IMR-90 (cell line): ENCODE measurements at regions not wholly inside any gene's neighbourhood (a gene's known extent, or its start where the extent isn't known, plus 50 kb on each side); places are given as distances from the start of the nearest gene placed in this dataset.

ENCODE experiments used
- ATAC-seq: fragments of 200-7000 bp; cut with Tn5 transposase; 2 replicates; pipeline ENCODE4 v1.9.1; 2020; ENCODE audit warnings: low read depth, mild to moderate bottlenecking, moderate library complexity
- BruUV-seq: library from RNA; stranded (reverse); fragments of 400-500 nt; replicated peaks from 2 replicates; lab custom pipeline; 2021; lab: Mats Ljungman, UMichigan
- CTCF ChIA-PET: fragments of 300-600 bp; formaldehyde crosslinking; extraction: SDS; loops from one replicate; lab custom pipeline; 2021; ENCODE audit warnings: antibody characterized with exemption; lab: Yijun Ruan, JAX
- POLR2A ChIA-PET: fragments of 300-600 bp; sonication (Branson Sonifier 250); formaldehyde crosslinking; loops from one replicate; lab custom pipeline; 2022; ENCODE audit warnings: antibody characterized with exemption; ENCODE audit not compliant: unreplicated experiment; lab: Charles Lee
- DNase-seq: peaks from one replicate; pipeline ENCODE4 v3.0.0; 2013
- H2AFZ ChIP-seq: replicated peaks from 2 replicates; pipeline ENCODE3; 2013; ENCODE audit warnings: low read length, mild to moderate bottlenecking; ENCODE audit not compliant: poor library complexity
- H2AK5ac ChIP-seq: 2 replicates; pipeline ENCODE4 v1.6.1; 2013; ENCODE audit warnings: low read depth, low read length, inconsistent platforms
- H2AK9ac ChIP-seq: replicated peaks from 2 replicates; pipeline ENCODE3; 2013; ENCODE audit warnings: mild to moderate bottlenecking, low read depth, low read length, moderate library complexity; ENCODE audit not compliant: poor library complexity
- H2BK120ac ChIP-seq: 2 replicates; pipeline ENCODE4 v1.6.1; 2013; ENCODE audit warnings: low read depth, low read length, inconsistent platforms
- H2BK15ac ChIP-seq: 3 replicates; pipeline ENCODE4 v1.6.1; 2013; ENCODE audit warnings: low read depth, low read length, inconsistent platforms
- H2BK20ac ChIP-seq: 2 replicates; pipeline ENCODE4 v1.6.1; 2013; ENCODE audit warnings: low read depth, mild to moderate bottlenecking, inconsistent platforms, low read length, moderate library complexity
- H2BK5ac ChIP-seq: 2 replicates; pipeline ENCODE4 v1.6.1; 2013; ENCODE audit warnings: mild to moderate bottlenecking, low read depth, low read length, inconsistent platforms; ENCODE audit not compliant: poor library complexity, severe bottlenecking
- H3K14ac ChIP-seq: replicated peaks from 2 replicates; pipeline ENCODE4 v1.6.1; 2013; ENCODE audit warnings: low read depth, low read length, inconsistent platforms
- H3K18ac ChIP-seq: 2 replicates; pipeline ENCODE4 v1.6.1; 2013; ENCODE audit warnings: low read depth, low read length, control low read depth
- H3K23ac ChIP-seq: 2 replicates; pipeline ENCODE4 v1.6.1; 2013; ENCODE audit warnings: low read depth, low read length, inconsistent platforms
- H3K27ac ChIP-seq: 2 replicates; pipeline ENCODE4 v1.5.1; 2013; ENCODE audit warnings: mild to moderate bottlenecking, control low read depth, low read length; ENCODE audit not compliant: insufficient read depth
- H3K27me3 ChIP-seq: 2 replicates; pipeline ENCODE4 v1.6.1; 2013; ENCODE audit warnings: low read length; ENCODE audit not compliant: control insufficient read depth, insufficient read depth
- H3K36me3 ChIP-seq: 2 replicates; pipeline ENCODE4 v1.6.1; 2013; ENCODE audit warnings: low read length, mixed read lengths; ENCODE audit not compliant: control insufficient read depth, insufficient read depth
- H3K4ac ChIP-seq: 2 replicates; pipeline ENCODE4 v1.6.1; 2013; ENCODE audit warnings: low read depth, low read length, inconsistent platforms
- H3K4me1 ChIP-seq: 2 replicates; pipeline ENCODE4 v1.6.1; 2013; ENCODE audit warnings: low read length, mixed read lengths; ENCODE audit not compliant: control insufficient read depth, insufficient read depth
- H3K4me2 ChIP-seq: 2 replicates; pipeline ENCODE4 v1.6.1; 2013; ENCODE audit warnings: low read depth, mild to moderate bottlenecking, control low read depth, low read length, moderate library complexity
- H3K4me3 ChIP-seq: 2 replicates; pipeline ENCODE4 v1.5.1; 2013; ENCODE audit warnings: low read depth, mild to moderate bottlenecking, control low read depth, low read length, moderate library complexity; ENCODE audit not compliant: insufficient read depth
- H3K56ac ChIP-seq: 2 replicates; pipeline ENCODE4 v1.6.1; 2013; ENCODE audit warnings: low read length, inconsistent platforms; ENCODE audit not compliant: insufficient read depth; ENCODE audit errors: extremely low read depth
- H3K79me1 ChIP-seq, 2 experiments: 2 replicates each; pipeline ENCODE4 v1.6.1; 2013; ENCODE audit warnings: low read length in 2 of 2, inconsistent platforms in 1 of 2, low read depth in 1 of 2
- H3K9ac ChIP-seq: 2 replicates; pipeline ENCODE4 v1.6.1; 2013; ENCODE audit warnings: low read depth, low read length, control low read depth
- H3K9me1 ChIP-seq: 2 replicates; pipeline ENCODE4 v1.6.1; 2013; ENCODE audit warnings: low read length, inconsistent platforms; ENCODE audit not compliant: insufficient read depth
- H3K9me3 ChIP-seq: 2 replicates; pipeline ENCODE4 v1.6.1; 2013; ENCODE audit warnings: low read length; ENCODE audit not compliant: control insufficient read depth, insufficient read depth
- H4K20me1 ChIP-seq: 2 replicates; pipeline ENCODE4 v1.6.1; 2013; ENCODE audit warnings: low read length, inconsistent platforms; ENCODE audit not compliant: insufficient read depth
- H4K5ac ChIP-seq: 2 replicates; pipeline ENCODE4 v1.6.1; 2013; ENCODE audit warnings: mild to moderate bottlenecking, low read depth, low read length, control low read depth
- H4K8ac ChIP-seq, 2 experiments: 2 replicates each; pipeline ENCODE4 v1.6.1; 2013; ENCODE audit warnings: low read depth in 2 of 2, low read length in 2 of 2, control low read depth in 1 of 2, inconsistent platforms in 1 of 2
- H4K91ac ChIP-seq: 2 replicates; pipeline ENCODE4 v1.6.1; 2013; ENCODE audit warnings: low read depth, low read length, inconsistent platforms; ENCODE audit not compliant: insufficient read depth
- BHLHE40 ChIP-seq: fragments of 150-350 bp; IDR thresholded peaks from 2 replicates; pipeline ENCODE4 v1.6.1; 2016; ENCODE audit warnings: mild to moderate bottlenecking, low read depth, low read length
- CHD1 ChIP-seq: IDR thresholded peaks from 2 replicates; pipeline ENCODE4 v1.6.1; 2012; ENCODE audit warnings: low read depth, low read length, improper control_type of control experiment
- ELK1 ChIP-seq: fragments of 150-350 bp; IDR thresholded peaks from 2 replicates; pipeline ENCODE4 v1.6.1; 2016; ENCODE audit warnings: low read depth, mild to moderate bottlenecking, low read length, moderate library complexity, borderline replicate concordance
- MAZ ChIP-seq: IDR thresholded peaks from 2 replicates; pipeline ENCODE4 v1.6.1; 2012; ENCODE audit warnings: low read depth, mild to moderate bottlenecking, low read length, improper control_type of control experiment, moderate library complexity, borderline replicate concordance
- SMC3 ChIP-seq: fragments of 150-350 bp; IDR thresholded peaks from 2 replicates; pipeline ENCODE4 v1.6.1; 2016; ENCODE audit warnings: low read depth, mild to moderate bottlenecking, antibody characterized with exemption, low read length, moderate library complexity
- WGBS, 2 experiments: methylation state at CpG; one replicate each; pipeline versions ENCODE4 v1.1.5 to v1.1.7; 2013; ENCODE audit warnings: missing lambda C conversion rate in 2 of 2; ENCODE audit not compliant: insufficient read length in 1 of 2; ENCODE audit errors: extremely low coverage in 2 of 2; 5-methylcytosine and 5-hydroxymethylcytosine counted together
- dilution Hi-C: fragments of 300-500 bp; cut with HindIII; formaldehyde crosslinking; loops from one replicate; pipeline ENCODE4 v1.14.3; 2018; ENCODE audit warnings: low sequenced_read_pairs; ENCODE audit not compliant: unreplicated experiment
- in situ Hi-C: fragments of 300-500 bp; cut with MboI; formaldehyde crosslinking; loops from 3 replicates; pipeline ENCODE4 v1.14.3; 2019; ENCODE audit warnings: low sequenced_read_pairs, inconsistent platforms, mixed read lengths
- intact Hi-C: fragments of 100-400 bp; cut with micrococcal nuclease; formaldehyde crosslinking; loops from 2 replicates; pipeline ENCODE4 v1.10.0; 2022

- no TSS peak for BruUV-seq
- Histone ChIP-seq H4K91ac (no peak overlapping the region), H3K27me3 (no peaks in the 10 kb centered on the region), H3K9me3 (no peaks in the 10 kb centered on the region), H3K4me3 (no peak overlapping the region), H3K18ac (no peak overlapping the region), H3K4me2 (no peak overlapping the region), H3K4me1 (no peaks in the 10 kb centered on the region), H3K4ac (no peak overlapping the region), H2AK9ac (no peak overlapping the region), H3K56ac (no peak overlapping the region), H3K36me3 (no peaks in the 10 kb centered on the region), H2AFZ (no peak overlapping the region), H2BK20ac (no peak overlapping the region), H3K27ac (no peak overlapping the region), H3K9me1 (no peaks in the 10 kb centered on the region), H3K14ac (no peak overlapping the region), H4K5ac (no peak overlapping the region), H3K79me1 (no peaks in the 10 kb centered on the region), H2AK5ac (no peak overlapping the region), H4K8ac (no peak overlapping the region), H2BK15ac (no peak overlapping the region), H3K23ac (no peak overlapping the region), H2BK5ac (no peak overlapping the region), H4K20me1 (no peaks in the 10 kb centered on the region), H2BK120ac (no peak overlapping the region), H3K9ac (no peak overlapping the region)
- ATAC-seq (no peak), DNase-seq (no peak)
- WGBS, 2 experiments = no CpG with 5 or more reads among the region's 1 CpG
- CTCF ChIA-PET = no interaction called here
- dilution Hi-C loops = no loop called here
- POLR2A ChIA-PET = no interaction called here
- in situ Hi-C loops = no loop called here
- intact Hi-C loops = no loop called here
- TF ChIP-seq ELK1 (no peak), MAZ (no peak), CHD1 (no peak), SMC3 (no peak), BHLHE40 (no peak)
Observed at GRCh38 chr3:34238407-34238806, 440.0 kb downstream of the PDCD6IP start.
